Mammary epithelial cell (primary cell): ENCODE measurements at regions not wholly inside any gene's neighbourhood (a gene's known extent, or its start where the extent isn't known, plus 50 kb on each side); places are given as distances from the start of the nearest gene placed in this dataset.

Experiments used
- EZH2 ChIP-seq: IDR thresholded peaks from 2 replicates; pipeline ENCODE4 v1.6.1; 2012; ENCODE audit warnings: low read length, inconsistent platforms, borderline replicate concordance
- TF ChIP-seq, protein P1 (sequence below), 2 donors: IDR thresholded peaks in 1 of 2; conservative IDR thresholded peaks in 1 of 2; 2 replicates each; pipeline ENCODE4 v1.5.1; 2011 to 2012; ENCODE audit warnings: inconsistent platforms in 2 of 2, low read length in 2 of 2, mild to moderate bottlenecking in 2 of 2, control low read depth in 1 of 2, low read depth in 1 of 2; ENCODE audit not compliant: insufficient read depth in 1 of 2; ENCODE audit errors: extremely low read depth in 1 of 2

DNA sequence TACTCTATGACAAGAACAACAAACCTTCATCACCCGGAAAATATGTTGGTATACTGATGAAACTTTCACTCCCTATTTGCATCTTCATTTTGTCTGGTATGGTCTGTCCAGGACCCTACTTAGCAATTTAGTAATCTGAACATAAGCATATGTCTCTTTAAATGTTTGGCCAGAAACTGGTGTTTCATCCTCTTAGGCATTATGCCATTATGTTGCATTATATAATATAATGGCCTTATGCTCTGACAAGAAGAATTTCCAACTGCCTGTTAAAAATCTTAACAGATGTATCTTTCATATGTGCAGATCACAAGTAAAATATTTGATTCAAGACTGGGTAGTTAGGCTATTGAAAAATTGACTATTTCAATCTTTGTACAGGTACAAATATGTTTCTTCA lies 610.6 kb upstream of the PRR20A start:
- TF ChIP-seq, protein P1, sequence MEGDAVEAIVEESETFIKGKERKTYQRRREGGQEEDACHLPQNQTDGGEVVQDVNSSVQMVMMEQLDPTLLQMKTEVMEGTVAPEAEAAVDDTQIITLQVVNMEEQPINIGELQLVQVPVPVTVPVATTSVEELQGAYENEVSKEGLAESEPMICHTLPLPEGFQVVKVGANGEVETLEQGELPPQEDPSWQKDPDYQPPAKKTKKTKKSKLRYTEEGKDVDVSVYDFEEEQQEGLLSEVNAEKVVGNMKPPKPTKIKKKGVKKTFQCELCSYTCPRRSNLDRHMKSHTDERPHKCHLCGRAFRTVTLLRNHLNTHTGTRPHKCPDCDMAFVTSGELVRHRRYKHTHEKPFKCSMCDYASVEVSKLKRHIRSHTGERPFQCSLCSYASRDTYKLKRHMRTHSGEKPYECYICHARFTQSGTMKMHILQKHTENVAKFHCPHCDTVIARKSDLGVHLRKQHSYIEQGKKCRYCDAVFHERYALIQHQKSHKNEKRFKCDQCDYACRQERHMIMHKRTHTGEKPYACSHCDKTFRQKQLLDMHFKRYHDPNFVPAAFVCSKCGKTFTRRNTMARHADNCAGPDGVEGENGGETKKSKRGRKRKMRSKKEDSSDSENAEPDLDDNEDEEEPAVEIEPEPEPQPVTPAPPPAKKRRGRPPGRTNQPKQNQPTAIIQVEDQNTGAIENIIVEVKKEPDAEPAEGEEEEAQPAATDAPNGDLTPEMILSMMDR (conservative IDR thresholded peaks at IDR 0.05 in 1 of 2, IDR thresholded peaks at IDR 0.05 in 1 of 2; ENCODE audit: extremely low read depth in 1 of 2, insufficient read depth in 1 of 2, low read depth in 1 of 2, low read length in 2 of 2) = no peak
- TF ChIP-seq EZH2 = no peak
